Upper lobe of left lung (tissue), 6 donors: ENCODE measurements at regions not wholly inside any gene's neighbourhood (a gene's known extent, or its start where the extent isn't known, plus 50 kb on each side); places are given as distances from the start of the nearest gene placed in this dataset.
A peak's percentile ranks its signal among the peaks of the same experiment; 100 is the strongest.

Experiments used
- ATAC-seq, 2 donors: fragments of 200-7000 bp; cut with Tn5 transposase; one replicate each; pipeline ENCODE4 v1.9.1; 2022; ENCODE audit warnings: mild to moderate bottlenecking in 2 of 2, moderate library complexity in 2 of 2; ENCODE audit not compliant: low FRiP score in 2 of 2
- DNase-seq, 2 donors: peaks; one replicate each; pipeline ENCODE4 v3.0.0-alpha.2; 2019 to 2020
- H3K27ac ChIP-seq, 4 donors: fragments of 200-600 bp; sonication (generic); one replicate each; pipeline ENCODE4 v1.5.1; 2016 to 2019
- H3K27me3 ChIP-seq, 4 donors: fragments of 200-600 bp; sonication (generic); one replicate each; pipeline ENCODE4 v1.5.1; 2017 to 2019
- H3K36me3 ChIP-seq, 4 donors: fragments of 200-600 bp; sonication (generic); one replicate each; pipeline ENCODE4 v1.5.1; 2016 to 2019
- H3K4me1 ChIP-seq, 4 donors: fragments of 200-600 bp; sonication (generic); one replicate each; pipeline ENCODE4 v1.5.1; 2018 to 2019
- H3K4me3 ChIP-seq, 4 donors: fragments of 200-600 bp; sonication (generic); one replicate each; pipeline ENCODE4 v1.5.1; 2017 to 2019; ENCODE audit warnings: mild to moderate bottlenecking in 2 of 4, moderate library complexity in 1 of 4
- H3K9me3 ChIP-seq, 4 donors: fragments of 200-600 bp; sonication (generic); one replicate each; pipeline ENCODE4 v1.5.1; 2018 to 2019
- CTCF ChIP-seq, 6 experiments: fragments of 450-650 bp in 4 of 6; fragments of 200-600 bp in 2 of 6; sonication (generic) in 2 of 6; IDR thresholded peaks; one replicate each; pipeline ENCODE4 v1.5.1; 2016 to 2019; ENCODE audit warnings: antibody characterized with exemption in 6 of 6
- EP300 ChIP-seq, 4 donors: sonication (generic); formaldehyde crosslinking; IDR thresholded peaks; one replicate each; pipeline ENCODE4 v1.5.1; 2017; ENCODE audit warnings: antibody characterized with exemption in 4 of 4, control low read depth in 2 of 4
- POLR2A ChIP-seq, 4 donors: fragments of 450-650 bp; IDR thresholded peaks; one replicate each; pipeline ENCODE4 v1.5.1; 2016 to 2017; ENCODE audit warnings: antibody characterized with exemption in 4 of 4, mild to moderate bottlenecking in 2 of 4
- POLR2AphosphoS5 ChIP-seq, 2 donors: sonication (generic); formaldehyde crosslinking; IDR thresholded peaks; one replicate each; pipeline ENCODE4 v1.5.1; 2017; ENCODE audit warnings: antibody characterized with exemption in 2 of 2
- WGBS, 2 donors: methylation state at CpG; one replicate each; pipeline ENCODE4 v1.1.5; 2017 to 2018; 5-methylcytosine and 5-hydroxymethylcytosine counted together
- donor health status: DM: no; HTN: no; CAD: no; lungs with moderate emphysema.
- donor health status: DM: no; HTN: yes; CAD: no; lungs with severe emphysema.

- peaks cover 0 to 13% (median 9%) of the 10 kb centered on the region in 4 donors for H3K9me3 ChIP-seq
- no peak for DNase-seq
- no peak for TF ChIP-seq CTCF (IDR thresholded peaks at IDR 0.05)
- no peak for TF ChIP-seq POLR2A (IDR thresholded peaks at IDR 0.05)
- TF ChIP-seq POLR2AphosphoS5 (IDR thresholded peaks at IDR 0.05) = no peak
- no peak for TF ChIP-seq EP300 (IDR thresholded peaks at IDR 0.05)
- no peak overlapping the region for H3K4me3 ChIP-seq
- no peaks in the 10 kb centered on the region for H3K4me1 ChIP-seq
- H3K27me3 ChIP-seq = no peaks in the 10 kb centered on the region
- ATAC-seq = no peak
- no peaks in the 10 kb centered on the region for H3K36me3 ChIP-seq
- H3K27ac ChIP-seq = no peak overlapping the region
These were observed 209.0 kb upstream of the NPVF start for GRCh38 chr7:25437308-25437707.

- ATAC-seq (no peak), DNase-seq (no peak)
- Histone ChIP-seq H3K36me3 (no peaks in the 10 kb centered on the region), H3K4me1 (no peaks in the 10 kb centered on the region), H3K9me3 (peaks cover 0 to 13% (median 12%) of the 10 kb centered on the region in 4 donors), H3K27ac (no peak overlapping the region), H3K4me3 (no peak overlapping the region), H3K27me3 (no peaks in the 10 kb centered on the region)
- TF ChIP-seq POLR2AphosphoS5 (IDR thresholded peaks at IDR 0.05) (no peak), EP300 (IDR thresholded peaks at IDR 0.05) (no peak), CTCF (IDR thresholded peaks at IDR 0.05) (no peak), POLR2A (IDR thresholded peaks at IDR 0.05) (no peak)
- WGBS, 2 donors = 68 to 84% methylated on average over 1 of the region's 1 CpG
These were observed 216.7 kb upstream of the NPVF start for GRCh38 chr7:25444991-25445390.

GRCh38 chr7:25448301-25448700 is 220.0 kb upstream of the NPVF start:
- Histone ChIP-seq H3K4me1 (no peaks in the 10 kb centered on the region), H3K27me3 (no peaks in the 10 kb centered on the region), H3K9me3 (peaks cover 0 to 6% (median 0%) of the 10 kb centered on the region in 4 donors), H3K27ac (no peak overlapping the region), H3K4me3 (no peak overlapping the region), H3K36me3 (no peaks in the 10 kb centered on the region)
- DNase-seq = no peak
- no peak for ATAC-seq
- no peak for TF ChIP-seq POLR2A (IDR thresholded peaks at IDR 0.05)
- TF ChIP-seq POLR2AphosphoS5 (IDR thresholded peaks at IDR 0.05) = no peak
- TF ChIP-seq EP300 (IDR thresholded peaks at IDR 0.05) = no peak
- no peak for TF ChIP-seq CTCF (IDR thresholded peaks at IDR 0.05)
- WGBS, 2 donors = 90 to 94% methylated on average over 2 of the region's 2 CpGs

GRCh38 chr7:25454020-25454419 is 225.7 kb upstream of the NPVF start:
- Histone ChIP-seq H3K9me3 (no peaks in the 10 kb centered on the region), H3K27ac (no peak overlapping the region), H3K4me1 (peaks cover 28 to 41% (median 34%) of the 10 kb centered on the region in 4 donors), H3K36me3 (no peaks in the 10 kb centered on the region), H3K27me3 (no peaks in the 10 kb centered on the region), H3K4me3 (no peak overlapping the region)
- ATAC-seq (no peak), DNase-seq (no peak)
- no peak for TF ChIP-seq POLR2A (IDR thresholded peaks at IDR 0.05)
- no peak for TF ChIP-seq EP300 (IDR thresholded peaks at IDR 0.05)
- TF ChIP-seq CTCF (IDR thresholded peaks at IDR 0.05) = no peak
- no peak for TF ChIP-seq POLR2AphosphoS5 (IDR thresholded peaks at IDR 0.05)
- WGBS, 2 donors = 66 to 74% methylated on average over 4 of the region's 4 CpGs

DNA sequence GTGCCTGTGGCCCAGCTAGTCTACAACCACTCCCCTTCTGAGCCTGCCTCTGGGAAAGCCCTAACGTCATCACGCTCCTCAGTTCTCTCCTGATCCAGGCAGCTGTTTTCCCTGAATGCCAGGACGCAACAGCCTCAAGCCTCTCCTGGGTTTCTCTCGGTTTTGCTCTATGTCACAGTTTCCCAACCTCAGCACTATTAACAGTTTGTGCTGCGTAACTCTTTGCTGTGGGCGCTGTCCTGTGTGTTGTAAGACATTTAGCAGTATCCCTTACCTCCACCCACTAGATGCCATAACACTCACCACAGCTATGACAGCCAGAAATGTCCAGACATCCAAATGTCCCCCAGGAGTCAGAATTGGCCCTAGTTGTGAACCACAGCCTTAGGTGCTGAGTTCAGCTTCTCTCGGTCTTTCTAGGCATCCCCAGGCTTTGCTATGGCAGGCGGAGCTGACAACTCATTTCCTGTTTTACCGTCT is 226.3 kb upstream of the NPVF start:
- WGBS, 2 donors = 60 to 66% methylated on average over 9 of the region's 9 CpGs
- no peak overlapping the region for H3K4me3 ChIP-seq
- no peaks in the 10 kb centered on the region for H3K36me3 ChIP-seq
- no peak overlapping the region for H3K27ac ChIP-seq
- ATAC-seq = peak in 1 of 2 donors; percentile 58
- no peaks in the 10 kb centered on the region for H3K9me3 ChIP-seq
- H3K27me3 ChIP-seq = no peaks in the 10 kb centered on the region
- no peak for DNase-seq
- TF ChIP-seq EP300 (IDR thresholded peaks at IDR 0.05) (no peak), CTCF (IDR thresholded peaks at IDR 0.05) (no peak), POLR2AphosphoS5 (IDR thresholded peaks at IDR 0.05) (no peak), POLR2A (IDR thresholded peaks at IDR 0.05) (no peak)
- peaks cover 28 to 41% (median 34%) of the 10 kb centered on the region in 4 donors for H3K4me1 ChIP-seq
